ENCODE measurements at regions not wholly inside any gene's neighbourhood (a gene's known extent, or its start where the extent isn't known, plus 50 kb on each side); places are given as distances from the start of the nearest gene placed in this dataset.

DNA sequence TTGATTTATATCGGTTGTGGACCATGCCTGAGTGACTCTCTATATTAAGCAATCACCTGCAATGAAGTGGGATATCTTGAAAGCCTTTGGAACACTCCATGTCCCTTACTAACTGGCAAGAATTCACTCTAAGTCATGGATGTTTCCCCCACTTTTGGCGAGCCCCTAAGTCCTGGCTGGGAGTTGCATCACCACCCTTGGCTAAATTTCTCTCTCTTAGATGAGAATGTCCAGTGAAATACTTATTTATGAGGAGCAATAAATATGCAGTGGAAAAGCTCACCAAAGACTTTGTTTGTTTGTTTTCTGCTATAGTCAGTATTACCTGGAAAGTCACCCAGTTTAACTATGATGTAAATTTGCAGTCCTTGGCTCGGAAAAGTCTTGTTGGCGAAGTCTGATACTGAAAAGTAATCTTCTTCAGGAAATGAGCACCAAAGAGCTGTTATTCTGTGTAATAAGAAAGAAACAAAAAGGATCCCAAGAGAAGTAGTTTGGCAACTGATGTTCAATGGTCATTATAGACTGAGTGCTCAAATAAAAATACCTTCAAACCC, 333.8 kb downstream of the DMRT2 start:
- Histone ChIP-seq H3K4me3 (no peak overlapping the region), H3K4me1 (no peaks in the 10 kb centered on the region), H3K36me3 (no peaks in the 10 kb centered on the region), H3K27me3 (no peaks in the 10 kb centered on the region), H3K27ac (no peak overlapping the region), H3K9ac (ENCODE audit: low read depth in 2 of 2, low read length in 2 of 2) (no peak overlapping the region), H3K9me3 (no peaks in the 10 kb centered on the region)
- TF ChIP-seq, protein P1, sequence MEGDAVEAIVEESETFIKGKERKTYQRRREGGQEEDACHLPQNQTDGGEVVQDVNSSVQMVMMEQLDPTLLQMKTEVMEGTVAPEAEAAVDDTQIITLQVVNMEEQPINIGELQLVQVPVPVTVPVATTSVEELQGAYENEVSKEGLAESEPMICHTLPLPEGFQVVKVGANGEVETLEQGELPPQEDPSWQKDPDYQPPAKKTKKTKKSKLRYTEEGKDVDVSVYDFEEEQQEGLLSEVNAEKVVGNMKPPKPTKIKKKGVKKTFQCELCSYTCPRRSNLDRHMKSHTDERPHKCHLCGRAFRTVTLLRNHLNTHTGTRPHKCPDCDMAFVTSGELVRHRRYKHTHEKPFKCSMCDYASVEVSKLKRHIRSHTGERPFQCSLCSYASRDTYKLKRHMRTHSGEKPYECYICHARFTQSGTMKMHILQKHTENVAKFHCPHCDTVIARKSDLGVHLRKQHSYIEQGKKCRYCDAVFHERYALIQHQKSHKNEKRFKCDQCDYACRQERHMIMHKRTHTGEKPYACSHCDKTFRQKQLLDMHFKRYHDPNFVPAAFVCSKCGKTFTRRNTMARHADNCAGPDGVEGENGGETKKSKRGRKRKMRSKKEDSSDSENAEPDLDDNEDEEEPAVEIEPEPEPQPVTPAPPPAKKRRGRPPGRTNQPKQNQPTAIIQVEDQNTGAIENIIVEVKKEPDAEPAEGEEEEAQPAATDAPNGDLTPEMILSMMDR (IDR thresholded peaks at IDR 0.05), result no peak
- DNase-seq, result no peak
- intact Hi-C loops (cut with DNase I), result no loop called here

DNA sequence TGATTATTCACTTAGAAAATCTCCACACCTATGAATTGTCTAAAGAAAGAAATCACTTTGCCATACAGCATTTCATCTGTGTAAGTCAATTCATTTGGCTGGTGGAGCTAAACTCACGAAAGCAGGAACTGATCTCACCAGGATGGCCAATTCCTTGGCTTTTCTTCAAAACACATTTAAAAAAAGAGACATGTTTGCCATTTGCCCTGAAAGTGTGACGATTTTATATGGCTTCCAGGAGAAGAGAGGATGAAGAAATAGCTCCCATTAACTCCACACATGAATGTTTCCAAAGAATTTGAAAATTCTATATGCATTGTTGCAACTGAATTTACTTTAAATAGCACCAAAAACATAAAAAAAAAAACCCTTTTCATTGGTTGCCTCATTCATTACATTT, 334.7 kb downstream of the DMRT2 start:
- Histone ChIP-seq H3K27me3 (no peaks in the 10 kb centered on the region), H3K4me1 (no peaks in the 10 kb centered on the region), H3K27ac (no peak overlapping the region), H3K4me3 (no peak overlapping the region), H3K9ac (ENCODE audit: low read depth in 2 of 2, low read length in 2 of 2) (no peak overlapping the region), H3K36me3 (no peaks in the 10 kb centered on the region), H3K9me3 (no peaks in the 10 kb centered on the region)
- intact Hi-C loops (cut with DNase I), result no loop called here
- DNase-seq, result no peak
- TF ChIP-seq, protein P1 (IDR thresholded peaks at IDR 0.05), result no peak

DNA sequence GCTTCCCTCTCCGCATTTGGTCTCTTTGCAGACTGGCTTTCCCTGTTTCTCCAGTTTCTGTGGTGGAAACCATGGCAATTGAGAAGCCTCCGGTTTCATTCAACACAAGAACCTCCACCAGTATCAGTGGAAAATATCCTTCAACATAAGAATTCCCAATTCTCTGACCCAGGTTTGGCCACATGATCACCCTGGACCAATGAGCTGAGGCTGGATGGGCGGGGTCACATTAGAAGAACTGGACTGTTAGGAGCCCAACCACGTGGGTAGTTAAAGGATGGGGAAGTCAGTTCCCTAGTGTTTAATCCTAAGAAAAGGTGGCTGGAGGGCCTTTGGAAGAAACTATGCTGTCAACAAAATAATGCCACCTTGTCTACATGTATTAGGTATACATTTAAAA, 336.3 kb downstream of the DMRT2 start:
- H3K36me3 ChIP-seq, result no peaks in the 10 kb centered on the region
- H3K9me3 ChIP-seq, result no peaks in the 10 kb centered on the region
- no peak overlapping the region for H3K9ac ChIP-seq (ENCODE audit: low read depth in 2 of 2, low read length in 2 of 2)
- H3K27me3 ChIP-seq, result no peaks in the 10 kb centered on the region
- DNase-seq, result no peak
- H3K4me1 ChIP-seq, result no peaks in the 10 kb centered on the region
- H3K4me3 ChIP-seq, result no peak overlapping the region
- intact Hi-C loops (cut with DNase I), result no loop called here
- TF ChIP-seq, protein P1 (IDR thresholded peaks at IDR 0.05), result no peak
- no peak overlapping the region for H3K27ac ChIP-seq

DNA sequence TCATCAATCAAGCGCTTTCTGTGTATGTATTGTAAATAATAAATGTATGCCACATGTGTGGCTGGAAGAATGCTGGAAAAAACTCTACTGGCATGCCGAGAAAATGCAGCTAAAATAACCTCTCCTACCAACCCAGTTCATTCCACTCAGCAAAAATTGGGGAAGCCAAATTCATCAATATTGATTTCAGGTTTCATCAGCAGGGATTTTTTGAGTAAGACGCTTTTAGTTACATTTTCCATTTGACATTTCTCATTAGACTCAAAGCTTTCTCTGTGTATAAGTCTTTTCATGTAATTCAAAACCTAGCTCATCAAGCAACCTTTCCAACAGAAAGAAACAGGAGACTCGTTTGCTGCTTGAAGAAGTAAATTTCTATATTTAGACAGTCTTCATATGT, 338.1 kb downstream of the DMRT2 start:
- H3K4me3 ChIP-seq, result no peak overlapping the region
- no peak overlapping the region for H3K9ac ChIP-seq (ENCODE audit: low read depth in 2 of 2, low read length in 2 of 2)
- TF ChIP-seq, protein P1 (IDR thresholded peaks at IDR 0.05), result no peak
- intact Hi-C loops (cut with DNase I), result no loop called here
- no peaks in the 10 kb centered on the region for H3K27me3 ChIP-seq
- no peak overlapping the region for H3K27ac ChIP-seq
- H3K9me3 ChIP-seq, result no peaks in the 10 kb centered on the region
- H3K36me3 ChIP-seq, result no peaks in the 10 kb centered on the region
- no peak for DNase-seq
- no peaks in the 10 kb centered on the region for H3K4me1 ChIP-seq

DNA sequence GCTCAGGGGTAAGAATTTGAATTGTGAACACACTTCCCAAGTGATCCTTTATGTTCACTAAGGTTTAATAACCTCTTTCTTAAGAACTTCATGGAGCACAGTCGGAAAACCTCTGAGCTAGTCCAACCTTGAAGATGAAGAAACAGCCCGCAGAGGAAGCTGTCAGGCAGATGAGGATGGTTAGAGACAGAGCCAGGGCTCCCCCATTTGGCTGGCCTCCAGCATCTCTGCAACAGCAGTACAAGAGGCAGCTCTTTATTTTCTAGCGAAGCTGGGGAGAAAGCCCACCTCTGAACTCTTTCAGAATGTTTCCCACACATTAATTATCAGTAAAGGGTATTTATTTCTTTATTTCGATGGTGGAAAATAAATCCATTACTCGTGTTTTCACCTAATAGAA, 350.8 kb downstream of the DMRT2 start:
- Histone ChIP-seq H3K9ac (ENCODE audit: low read depth in 2 of 2, low read length in 2 of 2) (no peak overlapping the region), H3K4me1 (no peaks in the 10 kb centered on the region), H3K27ac (no peak overlapping the region), H3K36me3 (no peaks in the 10 kb centered on the region), H3K4me3 (no peak overlapping the region), H3K9me3 (no peaks in the 10 kb centered on the region), H3K27me3 (no peaks in the 10 kb centered on the region)
- intact Hi-C loops (cut with DNase I), result no loop called here
- TF ChIP-seq, protein P1 (IDR thresholded peaks at IDR 0.05), result no peak
- DNase-seq, result no peak

Data from colonic mucosa (tissue), 4 donors.